HCT116 (cell line): ENCODE measurements at regions not wholly inside any gene's neighbourhood (a gene's known extent, or its start where the extent isn't known, plus 50 kb on each side); places are given as distances from the start of the nearest gene placed in this dataset.
A peak's percentile ranks its signal among the peaks of the same experiment; 100 is the strongest.

ENCODE experiments used
- ATAC-seq: fragments of 200-7000 bp; cut with Tn5 transposase; 2 replicates; pipeline ENCODE4 v1.9.1; 2020; ENCODE audit warnings: mild to moderate bottlenecking, moderate library complexity
- BruUV-seq: library from RNA; stranded (reverse); fragments of 400-500 nt; replicated peaks from 2 replicates; lab custom pipeline; 2021; lab: Mats Ljungman, UMichigan
- CTCF ChIA-PET: fragments of 300-600 bp; sonication (Branson Sonifier 250); formaldehyde crosslinking; loops from one replicate; lab custom pipeline; 2021; ENCODE audit warnings: antibody characterized with exemption; lab: Charles Lee
- POLR2A ChIA-PET: fragments of 300-600, 350-600 bp; sonication (Branson Sonifier 250); formaldehyde crosslinking; loops from one replicate; lab custom pipeline; 2021; ENCODE audit warnings: antibody characterized with exemption; lab: Charles Lee
- RAD21 ChIA-PET, 2 experiments: fragments of 300-600 bp; sonication (Branson Sonifier 250); formaldehyde crosslinking; loops; one replicate each; lab custom pipeline; 2023; ENCODE audit warnings: low total read pairs in 2 of 2; ENCODE audit not compliant: uncharacterized antibody in 2 of 2, unreplicated experiment in 2 of 2, low non-redundant PET in 1 of 2; lab: Charles Lee
- DNase-seq: peaks from one replicate; pipeline ENCODE4 v3.0.0-alpha.2; 2010; ENCODE audit warnings: low read depth, low spot score
- H2AFZ ChIP-seq: fragments of 200-600 bp; shearing (Covaris generic), sonication (generic); 2 replicates; pipeline ENCODE4 v1.6.1; 2017; ENCODE audit warnings: low read depth, mixed run types, mixed read lengths, antibody characterized with exemption, low read length; ENCODE audit not compliant: poor library complexity, severe bottlenecking
- H3K27ac ChIP-seq: 2 replicates; pipeline ENCODE4 v1.5.1; 2012; ENCODE audit warnings: low read depth, low read length
- H3K27me3 ChIP-seq: fragments of 200-600 bp; sonication (generic); 2 replicates; pipeline ENCODE4 v1.6.1; 2016; ENCODE audit warnings: mixed run types, low read length, mixed read lengths; ENCODE audit not compliant: insufficient read depth
- H3K36me3 ChIP-seq, 2 experiments: fragments of 200-500 bp in 1 of 2; fragments of 200-600 bp in 1 of 2; sonication (Bioruptor generic) in 1 of 2; sonication (generic) in 1 of 2; 2 replicates each; pipeline versions ENCODE4 v1.5.1 to v1.6.1; 2014 to 2016; ENCODE audit warnings: low read length in 2 of 2, inconsistent platforms in 1 of 2, mixed read lengths in 1 of 2, mixed run types in 1 of 2; ENCODE audit not compliant: insufficient read depth in 2 of 2, control insufficient read depth in 1 of 2
- H3K4me1 ChIP-seq, 2 experiments: fragments of 200-600 bp in 1 of 2; sonication (generic) in 1 of 2; 2 replicates each; pipeline versions ENCODE4 v1.5.1 to v1.6.1; 2012 to 2017; ENCODE audit warnings: low read length in 2 of 2, inconsistent platforms in 1 of 2, mild to moderate bottlenecking in 1 of 2, mixed read lengths in 1 of 2, mixed run types in 1 of 2, moderate library complexity in 1 of 2; ENCODE audit not compliant: insufficient read depth in 2 of 2, control insufficient read depth in 1 of 2
- H3K4me2 ChIP-seq: fragments of 200-600 bp; sonication (generic); 2 replicates; pipeline ENCODE4 v1.6.1; 2017; ENCODE audit warnings: mixed run types, low read length, mixed read lengths
- H3K4me3 ChIP-seq, 2 experiments: fragments of 200-600 bp in 1 of 2; sonication (generic) in 1 of 2; replicated peaks in 1 of 2; 2 replicates each; pipeline ENCODE4 v1.5.1; 2011 to 2016; ENCODE audit warnings: low read length in 2 of 2, control low read depth in 1 of 2, low read depth in 1 of 2, mild to moderate bottlenecking in 1 of 2, mixed read lengths in 1 of 2, mixed run types in 1 of 2
- H3K79me2 ChIP-seq: fragments of 200-600 bp; sonication (generic); 2 replicates; pipeline ENCODE4 v1.6.1; 2017; ENCODE audit warnings: mild to moderate bottlenecking, mixed run types, low read length, moderate library complexity, mixed read lengths; ENCODE audit not compliant: insufficient read depth
- H3K9ac ChIP-seq: fragments of 200-600 bp; sonication (generic); 2 replicates; pipeline ENCODE4 v1.6.1; 2016; ENCODE audit warnings: low read length, mixed read lengths
- H3K9me2 ChIP-seq: fragments of 200-600 bp; sonication (generic), shearing (Covaris generic); 2 replicates; pipeline ENCODE4 v1.6.1; 2017; ENCODE audit warnings: mixed run types, mild to moderate bottlenecking, moderate library complexity; ENCODE audit not compliant: insufficient read depth
- H3K9me3 ChIP-seq, 2 experiments: fragments of 200-500 bp in 1 of 2; fragments of 200-600 bp in 1 of 2; sonication (Bioruptor generic) in 1 of 2; sonication (generic) in 1 of 2; 2 replicates each; pipeline ENCODE4 v1.6.1; 2014 to 2017; ENCODE audit warnings: low read length in 2 of 2, mixed read lengths in 2 of 2, inconsistent platforms in 1 of 2, low read depth in 1 of 2, mild to moderate bottlenecking in 1 of 2, mixed run types in 1 of 2, moderate library complexity in 1 of 2; ENCODE audit not compliant: control insufficient read depth in 1 of 2, insufficient read depth in 1 of 2
- H4K20me1 ChIP-seq: fragments of 200-600 bp; sonication (generic), shearing (Covaris generic); 2 replicates; pipeline ENCODE4 v1.6.1; 2017; ENCODE audit warnings: mixed run types, mild to moderate bottlenecking, moderate library complexity; ENCODE audit not compliant: insufficient read depth
- ATF3 ChIP-seq: IDR thresholded peaks from 2 replicates; pipeline ENCODE4 v1.6.1; 2012
- CBX3 ChIP-seq: IDR thresholded peaks from 2 replicates; pipeline ENCODE4 v1.6.1; 2012; ENCODE audit warnings: low read depth
- CEBPB ChIP-seq: IDR thresholded peaks from 2 replicates; pipeline ENCODE4 v1.6.1; 2012; ENCODE audit warnings: low read depth
- EGR1 ChIP-seq: IDR thresholded peaks from 2 replicates; pipeline ENCODE4 v1.6.1; 2012; ENCODE audit warnings: low read depth
- ELF1 ChIP-seq: IDR thresholded peaks from 2 replicates; pipeline ENCODE4 v1.6.1; 2012; ENCODE audit warnings: low read depth, borderline replicate concordance
- EZH2 ChIP-seq: fragments of 200-600 bp; sonication (generic); IDR thresholded peaks from 2 replicates; pipeline ENCODE4 v1.6.1; 2017; ENCODE audit warnings: antibody characterized with exemption, mixed run types
- EZH2phosphoT487 ChIP-seq: fragments of 200-600 bp; IDR thresholded peaks from 2 replicates; pipeline ENCODE4 v1.6.1; 2018; ENCODE audit warnings: antibody characterized with exemption, borderline replicate concordance
- JUND ChIP-seq: IDR thresholded peaks from 2 replicates; pipeline ENCODE4 v1.6.1; 2012
- MAX ChIP-seq: IDR thresholded peaks from 2 replicates; pipeline ENCODE4 v1.6.1; 2012
- POLR2A ChIP-seq: IDR thresholded peaks from 2 replicates; pipeline ENCODE4 v1.7.0; 2011; ENCODE audit warnings: borderline replicate concordance; ENCODE audit not compliant: insufficient read depth, insufficient read length; ENCODE audit errors: extremely low read depth
- POLR2AphosphoS5 ChIP-seq: IDR thresholded peaks from 2 replicates; pipeline ENCODE4 v1.6.1; 2011; ENCODE audit warnings: mild to moderate bottlenecking, low read depth, low read length, moderate library complexity
- RAD21 ChIP-seq: IDR thresholded peaks from 2 replicates; pipeline ENCODE4 v1.6.1; 2012; ENCODE audit warnings: low read depth, mild to moderate bottlenecking
- SIN3A ChIP-seq: IDR thresholded peaks from 2 replicates; pipeline ENCODE4 v1.6.1; 2012; ENCODE audit warnings: low read depth
- SP1 ChIP-seq: IDR thresholded peaks from 2 replicates; pipeline ENCODE4 v1.6.1; 2012; ENCODE audit warnings: low read depth
- SRF ChIP-seq: IDR thresholded peaks from 2 replicates; pipeline ENCODE4 v1.6.1; 2012; ENCODE audit warnings: low read depth
- TCF7L2 ChIP-seq: IDR thresholded peaks from 2 replicates; pipeline ENCODE4 v1.7.0; 2011; ENCODE audit warnings: borderline replicate concordance, inconsistent platforms; ENCODE audit not compliant: insufficient read depth, insufficient read length; ENCODE audit errors: extremely low read depth
- ZBTB33 ChIP-seq: IDR thresholded peaks from 2 replicates; pipeline ENCODE4 v1.6.1; 2011; ENCODE audit warnings: mild to moderate bottlenecking, low read length, moderate library complexity; ENCODE audit not compliant: insufficient replicate concordance; ENCODE audit errors: extremely low read depth
- ZFX ChIP-seq: fragments of 450-650 bp; IDR thresholded peaks from 2 replicates; pipeline ENCODE4 v1.6.1; 2017
- intact Hi-C: fragments of 100-400 bp; cut with micrococcal nuclease; formaldehyde crosslinking; loops from 2 replicates; pipeline ENCODE4 v1.10.0; 2022

GRCh38 chr4:153067376-153067775 lies 131.3 kb downstream of the FHDC1 start:
- intact Hi-C loops: no loop called here
- ChIA-PET CTCF (no interaction called here), POLR2A (no interaction called here), RAD21 (no interaction called here)
- no peak overlapping the region for H3K27ac ChIP-seq
- TF ChIP-seq ZFX: 0 out of 2 replicates have a peak, but pooled peaks have one; percentile 10
- TF ChIP-seq RAD21: no peak
- H3K4me3 ChIP-seq: no peak overlapping the region
- no peak overlapping the region for H3K9ac ChIP-seq
- H3K79me2 ChIP-seq: no peaks in the 10 kb centered on the region
- H3K4me1 ChIP-seq: peaks cover 0 to 7% of the 10 kb centered on the region in 2 experiments; a peak in 2 of 4 replicates
- no peaks in the 10 kb centered on the region for H3K36me3 ChIP-seq
- no peaks in the 10 kb centered on the region for H4K20me1 ChIP-seq
- no peak overlapping the region for H2AFZ ChIP-seq
- ATAC-seq: peak; percentile 40
- H3K4me2 ChIP-seq: peak overlapping the region; percentile 28; the same call in 1 of the 2 replicates
- no peaks in the 10 kb centered on the region for H3K27me3 ChIP-seq
- BruUV-seq: no TSS peak
- no peaks in the 10 kb centered on the region for H3K9me3 ChIP-seq
- DNase-seq: no peak
- no peaks in the 10 kb centered on the region for H3K9me2 ChIP-seq

- Histone ChIP-seq H2AFZ (no peak overlapping the region), H4K20me1 (no peaks in the 10 kb centered on the region), H3K36me3 (no peaks in the 10 kb centered on the region), H3K79me2 (no peaks in the 10 kb centered on the region), H3K4me1 (peaks cover 0 to 7% of the 10 kb centered on the region in 2 experiments; a peak in 2 of 4 replicates), H3K9me2 (no peaks in the 10 kb centered on the region), H3K27me3 (no peaks in the 10 kb centered on the region), H3K4me2 (no peak overlapping the region), H3K9me3 (no peaks in the 10 kb centered on the region), H3K4me3 (no peak overlapping the region), H3K9ac (no peak overlapping the region), H3K27ac (no peak overlapping the region)
- ChIA-PET CTCF (no interaction called here), POLR2A (no interaction called here), RAD21 (no interaction called here)
- ATAC-seq (no peak), DNase-seq (no peak)
- intact Hi-C loops: no loop called here
- no TSS peak for BruUV-seq
- TF ChIP-seq ATF3 (no peak), ELF1 (no peak), CEBPB (no peak), SP1 (no peak), EZH2phosphoT487 (no peak), TCF7L2 (no peak), CBX3 (no peak), POLR2A (no peak), EZH2 (no peak), SRF (no peak), ZBTB33 (no peak), MAX (no peak), JUND (no peak), EGR1 (no peak), RAD21 (no peak), POLR2AphosphoS5 (no peak), SIN3A (no peak)
Measured at GRCh38 chr4:153068751-153069150, 132.6 kb downstream of the FHDC1 start.
